GM12878 (cell line): ENCODE measurements at regions not wholly inside any gene's neighbourhood (a gene's known extent, or its start where the extent isn't known, plus 50 kb on each side); places are given as distances from the start of the nearest gene placed in this dataset.

Experiments
- ATAC-seq: fragments of 200-7000 bp; cut with Tn5 transposase; 3 replicates; pipeline ENCODE4 v1.9.1; 2020; ENCODE audit warnings: mild to moderate bottlenecking, moderate library complexity
- BruUV-seq: library from RNA; stranded (reverse); fragments of 400-500 nt; replicated peaks from 2 replicates; lab custom pipeline; 2021; lab: Mats Ljungman, UMichigan
- CTCF ChIA-PET: fragments of 300-600 bp; sonication (Branson Sonifier 250); formaldehyde crosslinking; extraction: SDS; loops from one replicate; lab custom pipeline; 2021; ENCODE audit warnings: inconsistent platforms; lab: Yijun Ruan, JAX
- POLR2A ChIA-PET: fragments of 350-600 bp; formaldehyde crosslinking; extraction: SDS; loops from one replicate; lab custom pipeline; 2021; ENCODE audit warnings: inconsistent platforms; lab: Charles Lee
- RAD21 ChIA-PET: fragments of 300-600 bp; sonication (Branson Sonifier 250); formaldehyde crosslinking; loops from one replicate; lab custom pipeline; 2023; ENCODE audit warnings: antibody characterized with exemption; ENCODE audit not compliant: unreplicated experiment; lab: Charles Lee
- SMC1A ChIA-PET: fragments of 300-600 bp; sonication (Branson Sonifier 250); formaldehyde crosslinking; loops from one replicate; lab custom pipeline; 2023; ENCODE audit not compliant: unreplicated experiment, uncharacterized antibody; lab: Charles Lee
- DNase-seq: peaks from one replicate; pipeline ENCODE4 v3.0.0-alpha.2; 2011; ENCODE audit warnings: low read depth, low spot score
- FAIRE-seq: peaks from 3 replicates; lab custom pipeline; 2011; peaks lifted over from hg19 to GRCh38; lab: Jason Lieb, UNC
- H2AFZ ChIP-seq: 2 replicates; pipeline ENCODE4 v1.6.0; 2011; ENCODE audit warnings: low read depth, low read length, control low read depth; ENCODE audit not compliant: control insufficient read depth
- H3K27ac ChIP-seq: 2 replicates; pipeline ENCODE4 v1.5.1; 2011; ENCODE audit warnings: control low read depth; ENCODE audit not compliant: control insufficient read depth, insufficient read depth
- H3K27me3 ChIP-seq, 2 experiments: replicated peaks in 1 of 2; 2 replicates each; pipeline versions ENCODE4 v1.6.0 to v1.6.1; 2011; ENCODE audit warnings: low read length in 1 of 2; ENCODE audit not compliant: control insufficient read depth in 2 of 2, insufficient read depth in 2 of 2
- H3K36me3 ChIP-seq, 2 experiments: 2 replicates each; pipeline ENCODE4 v1.5.1; 2011; ENCODE audit warnings: low read length in 1 of 2; ENCODE audit not compliant: control insufficient read depth in 2 of 2, insufficient read depth in 2 of 2
- H3K4me1 ChIP-seq: 2 replicates; pipeline ENCODE4 v1.6.1; 2011; ENCODE audit warnings: mild to moderate bottlenecking, low read length, moderate library complexity, mixed read lengths; ENCODE audit not compliant: control insufficient read depth, insufficient read depth
- H3K4me2 ChIP-seq: 2 replicates; pipeline ENCODE4 v1.6.0; 2011; ENCODE audit warnings: control low read depth; ENCODE audit not compliant: control insufficient read depth, insufficient read depth
- H3K4me3 ChIP-seq: fragments of 200-600 bp; sonication (generic); 2 replicates; pipeline ENCODE4 v1.5.1; 2016
- H3K79me2 ChIP-seq: 2 replicates; pipeline ENCODE4 v1.6.0; 2011; ENCODE audit warnings: low read length; ENCODE audit not compliant: control insufficient read depth, insufficient read depth
- H3K9ac ChIP-seq: 2 replicates; pipeline ENCODE4 v1.8.0; 2011; ENCODE audit warnings: low read length, control low read depth, mixed read lengths; ENCODE audit not compliant: control insufficient read depth, insufficient read depth
- H3K9me3 ChIP-seq: replicated peaks from 3 replicates; pipeline ENCODE4 v1.5.1; 2011; ENCODE audit warnings: mild to moderate bottlenecking, low read length; ENCODE audit not compliant: control insufficient read depth, insufficient read depth
- H4K20me1 ChIP-seq: 2 replicates; pipeline ENCODE4 v1.6.0; 2011; ENCODE audit not compliant: control insufficient read depth, insufficient read depth
- HCFC1 ChIP-seq: fragments of 150-350 bp; IDR thresholded peaks from 2 replicates; pipeline ENCODE4 v1.6.1; 2014; ENCODE audit warnings: low read length
- IKZF2 ChIP-seq, 2 experiments: fragments of 450-650 bp; IDR thresholded peaks; 2 replicates each; pipeline ENCODE4 v1.6.1; 2017; ENCODE audit warnings: mild to moderate bottlenecking in 2 of 2, moderate library complexity in 2 of 2
- JUND ChIP-seq: IDR thresholded peaks from 2 replicates; pipeline ENCODE4 v1.6.1; 2012; ENCODE audit warnings: low read depth, mild to moderate bottlenecking, low read length, improper control_type of control experiment, moderate library complexity
- KAT2A ChIP-seq: conservative IDR thresholded peaks from 2 replicates; pipeline ENCODE4 v1.6.1; 2011; ENCODE audit warnings: low read depth, low read length; ENCODE audit not compliant: control insufficient read depth
- MTA2 ChIP-seq: fragments of 450-650 bp; IDR thresholded peaks from 2 replicates; pipeline ENCODE4 v1.6.1; 2016; ENCODE audit warnings: low read depth, mild to moderate bottlenecking, moderate library complexity
- PBX3 ChIP-seq: IDR thresholded peaks from 2 replicates; pipeline ENCODE4 v1.6.1; 2011; ENCODE audit warnings: mild to moderate bottlenecking, low read depth, low read length, moderate library complexity; ENCODE audit not compliant: insufficient replicate concordance
- PKNOX1 ChIP-seq: fragments of 450-650 bp; IDR thresholded peaks from 2 replicates; pipeline ENCODE4 v1.6.1; 2016; ENCODE audit warnings: mild to moderate bottlenecking
- SMAD5 ChIP-seq: IDR thresholded peaks from 2 replicates; pipeline ENCODE4 v1.6.1; 2016; ENCODE audit warnings: antibody characterized with exemption, low read depth
- SMC3 ChIP-seq: IDR thresholded peaks from 2 replicates; pipeline ENCODE4 v1.6.1; 2011; ENCODE audit warnings: low read length, improper control_type of control experiment, borderline replicate concordance
- SP1 ChIP-seq: IDR thresholded peaks from one replicate; pipeline ENCODE4 v1.6.1; 2011; ENCODE audit warnings: low read depth, low read length
- STAT3 ChIP-seq: IDR thresholded peaks from 2 replicates; pipeline ENCODE4 v1.6.1; 2011; ENCODE audit warnings: low read depth, low read length, improper control_type of control experiment
- ZBTB33 ChIP-seq: fragments of 450-650 bp; IDR thresholded peaks from 2 replicates; pipeline ENCODE4 v1.6.1; 2017; ENCODE audit warnings: mild to moderate bottlenecking
- WGBS: methylation state at CpG from one replicate; pipeline ENCODE4 v1.1.6; 2016; ENCODE audit warnings: low lambda C conversion rate; ENCODE audit not compliant: insufficient replicate concordance, insufficient coverage; ENCODE audit errors: missing lambda C conversion rate; 5-methylcytosine and 5-hydroxymethylcytosine counted together
- in situ Hi-C: fragments of 300-500 bp; cut with MboI; formaldehyde crosslinking; loops from 9 replicates; pipeline ENCODE4 v1.14.3; 2018; ENCODE audit warnings: mixed read lengths
- intact Hi-C: fragments of 100-400 bp; cut with micrococcal nuclease; formaldehyde crosslinking; loops from one replicate; pipeline ENCODE4 v1.14.2; 2022; ENCODE audit not compliant: unreplicated experiment
- TF ChIP-seq, protein P1 (sequence below): fragments of 450-650 bp; IDR thresholded peaks from 2 replicates; pipeline ENCODE4 v1.6.1; 2014; ENCODE audit warnings: mild to moderate bottlenecking
- TF ChIP-seq, protein P2 (sequence below): fragments of 450-650 bp; formaldehyde crosslinking; IDR thresholded peaks from 2 replicates; pipeline ENCODE4 v1.4.0; 2020; ENCODE audit warnings: mild to moderate bottlenecking, moderate library complexity

DNA sequence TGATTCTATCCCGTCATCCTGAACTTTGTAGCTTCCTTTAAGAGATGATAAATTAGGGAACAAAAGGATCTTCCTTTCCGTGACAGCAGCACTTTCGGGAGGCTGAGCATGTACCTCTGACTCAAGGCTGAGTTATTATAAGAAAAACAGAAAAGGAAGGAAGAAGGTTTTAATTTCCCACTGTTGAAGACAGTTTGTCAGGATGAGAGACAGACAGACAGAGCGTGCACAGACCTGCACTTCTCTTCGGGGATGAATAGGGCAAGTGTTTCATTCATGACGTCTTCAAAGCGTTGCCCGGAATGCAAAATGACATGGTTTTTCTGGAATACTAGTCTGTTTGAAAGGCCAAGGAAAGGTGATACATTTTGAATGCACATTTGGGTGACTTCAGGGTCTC lies 405.3 kb upstream of the FAT1 start:
- DNase-seq (no peak), FAIRE-seq (no peak), ATAC-seq (no peak)
- WGBS, result 9% methylated on average over 8 of the region's 8 CpGs
- Histone ChIP-seq H3K4me3 (no peak overlapping the region), H3K9ac (no peak overlapping the region), H4K20me1 (no peaks in the 10 kb centered on the region), H3K27ac (no peak overlapping the region), H3K36me3 (no peaks in the 10 kb centered on the region), H3K27me3 (no peaks in the 10 kb centered on the region), H2AFZ (no peak overlapping the region), H3K9me3 (no peaks in the 10 kb centered on the region), H3K4me1 (no peaks in the 10 kb centered on the region), H3K4me2 (no peak overlapping the region), H3K79me2 (no peaks in the 10 kb centered on the region)
- ChIA-PET POLR2A (no interaction called here), CTCF (no interaction called here), RAD21 (no interaction called here), SMC1A (no interaction called here)
- TF ChIP-seq, protein P1, sequence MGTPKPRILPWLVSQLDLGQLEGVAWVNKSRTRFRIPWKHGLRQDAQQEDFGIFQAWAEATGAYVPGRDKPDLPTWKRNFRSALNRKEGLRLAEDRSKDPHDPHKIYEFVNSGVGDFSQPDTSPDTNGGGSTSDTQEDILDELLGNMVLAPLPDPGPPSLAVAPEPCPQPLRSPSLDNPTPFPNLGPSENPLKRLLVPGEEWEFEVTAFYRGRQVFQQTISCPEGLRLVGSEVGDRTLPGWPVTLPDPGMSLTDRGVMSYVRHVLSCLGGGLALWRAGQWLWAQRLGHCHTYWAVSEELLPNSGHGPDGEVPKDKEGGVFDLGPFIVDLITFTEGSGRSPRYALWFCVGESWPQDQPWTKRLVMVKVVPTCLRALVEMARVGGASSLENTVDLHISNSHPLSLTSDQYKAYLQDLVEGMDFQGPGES, result no peak
- TF ChIP-seq IKZF2 (IDR thresholded peaks at IDR 0.05) (no peak), STAT3 (no peak), PKNOX1 (no peak), JUND (no peak), KAT2A (no peak), PBX3 (no peak), MTA2 (no peak), SP1 (no peak), SMC3 (no peak), ZBTB33 (no peak), HCFC1 (no peak), SMAD5 (no peak)
- TF ChIP-seq, protein P2, sequence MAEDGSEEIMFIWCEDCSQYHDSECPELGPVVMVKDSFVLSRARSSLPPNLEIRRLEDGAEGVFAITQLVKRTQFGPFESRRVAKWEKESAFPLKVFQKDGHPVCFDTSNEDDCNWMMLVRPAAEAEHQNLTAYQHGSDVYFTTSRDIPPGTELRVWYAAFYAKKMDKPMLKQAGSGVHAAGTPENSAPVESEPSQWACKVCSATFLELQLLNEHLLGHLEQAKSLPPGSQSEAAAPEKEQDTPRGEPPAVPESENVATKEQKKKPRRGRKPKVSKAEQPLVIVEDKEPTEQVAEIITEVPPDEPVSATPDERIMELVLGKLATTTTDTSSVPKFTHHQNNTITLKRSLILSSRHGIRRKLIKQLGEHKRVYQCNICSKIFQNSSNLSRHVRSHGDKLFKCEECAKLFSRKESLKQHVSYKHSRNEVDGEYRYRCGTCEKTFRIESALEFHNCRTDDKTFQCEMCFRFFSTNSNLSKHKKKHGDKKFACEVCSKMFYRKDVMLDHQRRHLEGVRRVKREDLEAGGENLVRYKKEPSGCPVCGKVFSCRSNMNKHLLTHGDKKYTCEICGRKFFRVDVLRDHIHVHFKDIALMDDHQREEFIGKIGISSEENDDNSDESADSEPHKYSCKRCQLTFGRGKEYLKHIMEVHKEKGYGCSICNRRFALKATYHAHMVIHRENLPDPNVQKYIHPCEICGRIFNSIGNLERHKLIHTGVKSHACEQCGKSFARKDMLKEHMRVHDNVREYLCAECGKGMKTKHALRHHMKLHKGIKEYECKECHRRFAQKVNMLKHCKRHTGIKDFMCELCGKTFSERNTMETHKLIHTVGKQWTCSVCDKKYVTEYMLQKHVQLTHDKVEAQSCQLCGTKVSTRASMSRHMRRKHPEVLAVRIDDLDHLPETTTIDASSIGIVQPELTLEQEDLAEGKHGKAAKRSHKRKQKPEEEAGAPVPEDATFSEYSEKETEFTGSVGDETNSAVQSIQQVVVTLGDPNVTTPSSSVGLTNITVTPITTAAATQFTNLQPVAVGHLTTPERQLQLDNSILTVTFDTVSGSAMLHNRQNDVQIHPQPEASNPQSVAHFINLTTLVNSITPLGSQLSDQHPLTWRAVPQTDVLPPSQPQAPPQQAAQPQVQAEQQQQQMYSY (CRISPR knock-in tag), result no peak
- in situ Hi-C loops (no loop called here), intact Hi-C loops (no loop called here)
- no TSS peak for BruUV-seq
